K562 (cell line): ENCODE measurements at regions not wholly inside any gene's neighbourhood (a gene's known extent, or its start where the extent isn't known, plus 50 kb on each side); places are given as distances from the start of the nearest gene placed in this dataset.
A peak's percentile ranks its signal among the peaks of the same experiment; 100 is the strongest.

Experiments used
- CEBPG ChIP-seq, 3 experiments: fragments of 200-800 bp in 1 of 3; sonication (Bioruptor generic) in 1 of 3; sonication (generic) in 1 of 3; formaldehyde crosslinking in 1 of 3; IDR thresholded peaks in 2 of 3; conservative IDR thresholded peaks in 1 of 3; 2 replicates each; pipeline versions ENCODE4 v1.6.1 to v1.8.0; 2016 to 2022; ENCODE audit warnings: missing compliant biosample characterization in 2 of 3, missing genetic modification characterization in 2 of 3, mild to moderate bottlenecking in 1 of 3, missing genetic modification reagents in 1 of 3
- DNMT1 ChIP-seq: fragments of 450-650 bp; IDR thresholded peaks from 2 replicates; pipeline ENCODE4 v1.6.1; 2016; ENCODE audit warnings: antibody characterized with exemption, mild to moderate bottlenecking
- ETV6 ChIP-seq, 3 experiments: fragments of 150-350 bp in 1 of 3; sonication (generic) in 1 of 3; formaldehyde crosslinking in 1 of 3; IDR thresholded peaks; 2 replicates each; pipeline versions ENCODE4 v1.6.1 to v1.8.0; 2014 to 2022; ENCODE audit warnings: borderline replicate concordance in 2 of 3, low read depth in 2 of 3, antibody characterized with exemption in 1 of 3, low read length in 1 of 3, mild to moderate bottlenecking in 1 of 3, missing genetic modification reagents in 1 of 3
- EWSR1 ChIP-seq: fragments of 450-650 bp; IDR thresholded peaks from 2 replicates; pipeline ENCODE4 v1.6.1; 2018; ENCODE audit warnings: borderline replicate concordance, mild to moderate bottlenecking, low read depth, moderate library complexity; ENCODE audit not compliant: partially characterized antibody
- L3MBTL2 ChIP-seq: fragments of 450-650 bp; IDR thresholded peaks from 2 replicates; pipeline ENCODE4 v1.6.1; 2016; ENCODE audit warnings: mild to moderate bottlenecking, moderate library complexity
- LCOR ChIP-seq: sonication (generic); formaldehyde crosslinking; IDR thresholded peaks from 2 replicates; pipeline ENCODE4 v1.8.0; 2022; ENCODE audit warnings: mild to moderate bottlenecking, missing genetic modification reagents
- PKNOX1 ChIP-seq: fragments of 450-650 bp; IDR thresholded peaks from 2 replicates; pipeline ENCODE4 v1.6.1; 2016
- RAD51 ChIP-seq: fragments of 450-650 bp; IDR thresholded peaks from 2 replicates; pipeline ENCODE4 v1.7.1; 2016; ENCODE audit warnings: low read depth, mild to moderate bottlenecking, borderline replicate concordance
- SIX5 ChIP-seq, 2 experiments: IDR thresholded peaks; 2 replicates each; pipeline ENCODE4 v1.6.1; 2011; ENCODE audit warnings: low read length in 2 of 2, borderline replicate concordance in 1 of 2, low read depth in 1 of 2, mild to moderate bottlenecking in 1 of 2, moderate library complexity in 1 of 2; ENCODE audit not compliant: insufficient read depth in 1 of 2
- SUPT5H ChIP-seq: fragments of 450-650 bp; IDR thresholded peaks from 2 replicates; pipeline ENCODE4 v1.6.1; 2016
- TCF7 ChIP-seq: sonication (generic); IDR thresholded peaks from 2 replicates; pipeline ENCODE4 v1.6.1; 2016; ENCODE audit warnings: antibody characterized with exemption, borderline replicate concordance
- TOE1 ChIP-seq, 2 experiments: fragments of 450-650 bp in 1 of 2; sonication (generic) in 1 of 2; formaldehyde crosslinking in 1 of 2; IDR thresholded peaks; 2 replicates each; pipeline versions ENCODE4 v1.7.1 to v1.8.0; 2016 to 2022; ENCODE audit warnings: borderline replicate concordance in 2 of 2, mild to moderate bottlenecking in 2 of 2, antibody characterized with exemption in 1 of 2, inconsistent platforms in 1 of 2, low read depth in 1 of 2, missing genetic modification reagents in 1 of 2, moderate library complexity in 1 of 2
- ZNF318 ChIP-seq, 2 experiments: fragments of 450-650 bp; IDR thresholded peaks; 2 replicates each; pipeline ENCODE4 v1.6.1; 2016; ENCODE audit warnings: mild to moderate bottlenecking in 2 of 2, borderline replicate concordance in 1 of 2, low read depth in 1 of 2, moderate library complexity in 1 of 2
- ZNF384 ChIP-seq: IDR thresholded peaks from 2 replicates; pipeline ENCODE4 v1.6.1; 2012; ENCODE audit warnings: low read depth, low read length, improper control_type of control experiment

DNA sequence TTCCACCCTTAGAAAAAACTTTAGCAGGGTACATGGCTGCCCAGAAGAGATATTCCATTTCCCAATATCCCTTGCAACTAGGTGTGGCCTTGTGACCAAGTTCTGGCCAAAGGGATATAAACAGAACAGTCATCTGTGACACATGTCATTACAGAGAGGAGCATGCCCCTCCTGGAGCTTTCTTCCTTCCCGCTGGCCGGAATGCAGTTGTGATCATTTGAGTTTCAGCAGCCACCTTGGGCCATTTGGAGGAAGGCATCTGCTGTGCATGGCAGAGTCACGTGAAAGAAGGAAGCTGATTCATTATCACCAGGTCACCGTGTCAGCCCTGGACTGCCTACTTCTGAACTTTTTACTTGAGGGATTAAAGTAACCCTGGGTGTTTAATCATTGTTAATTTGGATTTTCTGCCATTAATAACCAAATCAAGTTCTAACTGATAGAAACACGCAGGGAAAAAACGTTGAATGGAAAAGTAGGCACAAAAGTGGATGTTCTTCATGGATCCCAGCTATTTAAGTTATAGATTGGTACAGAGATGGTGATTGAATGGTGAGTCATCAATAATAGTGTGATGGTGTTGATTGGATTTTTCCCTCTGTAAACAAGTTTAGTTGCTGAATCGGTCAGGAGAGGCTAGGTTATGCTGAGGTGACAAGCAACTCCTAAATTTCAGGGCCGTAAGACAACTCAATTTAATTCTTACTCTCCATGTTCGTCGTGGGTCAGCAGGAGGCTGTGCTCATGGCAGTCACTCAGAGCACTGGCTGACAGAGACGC lies 80.7 kb upstream of the CCDC167 start (continued):
- TF ChIP-seq RAD51, result peak; percentile 44; the same call in 1 of the 2 replicates
- no peak for TF ChIP-seq EWSR1
- TF ChIP-seq CEBPG (CRISPR knock-in tag; IDR thresholded peaks at IDR 0.05), result no peak
- TF ChIP-seq CEBPG (tag; conservative IDR thresholded peaks at IDR 0.05 in 1 of 2, IDR thresholded peaks at IDR 0.05 in 1 of 2), result peak in 1 of 2 experiments; percentile 25; a peak in 1 of 4 replicates
- peak; percentile 52; the same call in 1 of the 2 replicates for TF ChIP-seq L3MBTL2
- TF ChIP-seq SUPT5H, result no peak
- TF ChIP-seq TOE1 (IDR thresholded peaks at IDR 0.05; ENCODE audit: borderline replicate concordance), result 0 out of 2 replicates have a peak, but pooled peaks have one; percentile 28
- TF ChIP-seq TOE1 (CRISPR knock-in tag; IDR thresholded peaks at IDR 0.05; ENCODE audit: borderline replicate concordance, low read depth), result no peak
- no peak for TF ChIP-seq LCOR (CRISPR knock-in tag)
- TF ChIP-seq DNMT1, result no peak
- TF ChIP-seq SIX5 (IDR thresholded peaks at IDR 0.05; ENCODE audit: borderline replicate concordance in 1 of 2, insufficient read depth in 1 of 2, low read depth in 1 of 2, low read length in 2 of 2), result no peak
- TF ChIP-seq TCF7, result no peak
- no peak for TF ChIP-seq ETV6 (IDR thresholded peaks at IDR 0.05; ENCODE audit: borderline replicate concordance in 1 of 2, low read depth in 2 of 2, low read length in 1 of 2)
- TF ChIP-seq ETV6 (CRISPR knock-in tag; IDR thresholded peaks at IDR 0.05; ENCODE audit: borderline replicate concordance), result no peak
- no peak for TF ChIP-seq ZNF384
- TF ChIP-seq PKNOX1, result peak; percentile 26; the same call in 1 of the 2 replicates
- TF ChIP-seq ZNF318 (IDR thresholded peaks at IDR 0.05; ENCODE audit: borderline replicate concordance in 1 of 2, low read depth in 1 of 2), result no peak
